DMS 273 treated with DMSO at 0.1 percent for 48 hours (cell line): ENCODE measurements at regions not wholly inside any gene's neighbourhood (a gene's known extent, or its start where the extent isn't known, plus 50 kb on each side); places are given as distances from the start of the nearest gene placed in this dataset.
A peak's percentile ranks its signal among the peaks of the same experiment; 100 is the strongest.
"Not testable (repeated sequence)": the region's sequence is repeated elsewhere in the genome, so short reads cannot be mapped to it uniquely, and the experiment has no call there.

ENCODE experiments used
- DNase-seq: peaks from one replicate; lab custom pipeline; 2025; lab: John Stamatoyannopoulos, UW

DNA sequence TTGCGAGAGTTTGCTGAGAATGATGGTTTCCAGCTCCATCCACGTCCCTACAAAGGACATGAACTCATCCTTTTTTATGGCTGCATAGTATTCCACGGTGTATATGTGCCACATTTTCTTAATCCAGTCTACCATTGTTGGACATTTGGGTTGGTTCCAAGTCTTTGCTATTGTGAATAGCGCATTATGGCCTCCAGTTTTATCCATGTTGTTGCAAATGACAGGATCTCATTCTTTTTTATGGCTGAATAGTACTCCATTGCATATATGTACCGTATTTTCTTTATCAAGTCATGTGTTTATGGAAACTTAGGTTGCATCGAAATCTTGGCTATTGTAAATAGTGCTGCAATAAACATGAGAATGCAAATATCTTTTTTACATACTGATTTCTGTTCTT is 266.1 kb upstream of the STXBP6 start:
- not testable (repeated sequence) for DNase-seq

GRCh38 chr14:25308244-25308643 is 258.3 kb upstream of the STXBP6 start:
- DNase-seq = no peak

DNA sequence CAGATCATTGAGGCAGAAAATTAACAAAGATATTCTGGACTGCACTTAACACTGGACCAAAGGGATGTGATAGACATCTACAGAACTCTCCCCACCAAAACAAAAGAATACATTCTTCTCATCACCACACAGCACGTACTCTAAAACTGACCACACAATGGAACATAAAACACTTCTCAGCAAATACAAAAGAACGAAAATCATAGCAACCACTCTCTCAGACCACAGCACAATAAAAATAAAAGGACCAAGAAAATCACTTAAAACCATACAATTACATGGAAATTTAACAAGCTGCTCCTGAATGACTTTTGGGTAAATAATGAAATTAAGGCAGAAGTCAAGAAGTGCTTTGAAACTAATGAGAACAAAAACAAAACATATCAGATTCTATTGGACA is 254.0 kb upstream of the STXBP6 start:
- DNase-seq = no peak

DNA sequence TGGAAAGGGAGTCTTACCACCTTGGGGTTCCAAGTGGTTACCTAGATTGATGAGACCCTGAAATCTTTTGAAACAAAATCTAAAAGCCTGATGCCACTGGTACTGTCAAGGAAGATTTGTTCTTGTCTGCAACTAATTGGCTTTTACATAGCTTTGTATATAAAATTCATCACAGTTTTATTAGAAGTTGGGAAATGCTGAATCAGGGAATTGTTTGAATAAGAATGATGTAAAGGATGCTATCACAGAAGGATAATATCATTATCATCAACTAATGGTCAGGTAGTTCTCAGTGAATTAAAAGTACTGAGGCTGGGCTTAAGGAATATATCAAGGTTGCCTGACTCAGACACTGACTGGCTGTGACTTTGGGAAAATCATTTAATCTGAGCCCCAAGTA is 248.3 kb upstream of the STXBP6 start:
- no peak for DNase-seq

DNA sequence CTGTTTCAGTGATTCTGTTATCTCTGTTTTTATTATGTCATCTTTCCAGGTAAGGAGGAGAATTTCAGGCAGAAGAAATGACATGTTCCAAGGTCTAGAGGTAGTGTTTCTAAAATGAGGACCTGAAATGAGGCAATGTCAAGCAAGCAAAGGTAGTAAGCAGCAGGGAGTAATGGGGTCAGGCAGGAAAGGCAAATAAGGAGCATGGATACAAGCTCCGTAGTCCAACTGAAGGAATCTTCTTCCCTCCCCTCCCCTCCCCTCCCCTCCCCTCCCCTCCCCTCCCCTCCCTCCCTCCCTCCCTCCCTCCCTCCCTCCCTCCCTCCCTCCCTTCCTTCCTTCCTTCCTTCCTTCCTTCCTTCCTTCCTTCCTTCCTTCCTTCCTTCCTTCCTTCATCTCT is 240.2 kb upstream of the STXBP6 start:
- not testable (repeated sequence) for DNase-seq

GRCh38 chr14:25274529-25274928 is 224.6 kb upstream of the STXBP6 start:
- no peak for DNase-seq

- DNase-seq = no peak
These were observed 217.2 kb upstream of the STXBP6 start for GRCh38 chr14:25267186-25267585.

DNA sequence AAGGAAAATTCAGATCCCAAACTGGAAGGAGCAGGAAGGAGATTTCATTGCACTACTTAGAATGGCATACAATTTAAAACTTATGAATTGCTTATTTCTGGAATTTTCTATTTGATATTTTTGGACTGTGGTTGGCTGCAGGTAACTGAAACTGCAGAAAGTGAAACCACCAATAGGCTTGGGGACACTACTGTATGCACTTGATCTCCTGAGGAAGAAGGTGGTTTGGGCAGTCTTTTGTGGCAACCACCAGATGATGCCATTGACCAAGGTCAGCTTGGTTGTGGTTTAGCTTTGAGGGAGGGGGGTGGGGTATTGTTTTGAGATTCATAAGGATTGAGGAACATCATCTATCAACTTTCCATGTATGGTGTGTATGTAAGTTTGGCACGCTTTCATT is 209.5 kb upstream of the STXBP6 start:
- no peak for DNase-seq

DNA sequence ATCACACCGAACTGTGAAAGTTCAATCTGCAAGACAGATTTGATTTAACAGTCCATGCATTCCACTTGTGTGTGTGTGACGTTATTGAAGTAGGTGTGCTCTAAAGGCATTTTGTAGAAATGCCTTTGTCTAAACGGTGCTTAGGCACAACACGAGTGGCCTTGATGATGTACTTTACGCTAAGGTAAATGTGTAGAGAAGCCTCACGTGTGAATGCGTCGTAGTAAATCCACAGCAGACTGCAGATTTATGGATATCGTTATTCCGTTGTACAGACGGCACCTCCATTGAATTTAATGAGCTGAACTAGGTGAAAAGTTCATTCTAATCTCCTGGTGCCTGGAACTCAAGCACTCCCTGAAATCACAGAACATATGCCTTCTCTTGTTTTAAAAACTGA is 202.8 kb upstream of the STXBP6 start:
- DNase-seq = no peak

GRCh38 chr14:25250516-25250915 is 200.6 kb upstream of the STXBP6 start:
- no peak for DNase-seq

GRCh38 chr14:25247609-25248008 is 197.7 kb upstream of the STXBP6 start:
- no peak for DNase-seq

DNA sequence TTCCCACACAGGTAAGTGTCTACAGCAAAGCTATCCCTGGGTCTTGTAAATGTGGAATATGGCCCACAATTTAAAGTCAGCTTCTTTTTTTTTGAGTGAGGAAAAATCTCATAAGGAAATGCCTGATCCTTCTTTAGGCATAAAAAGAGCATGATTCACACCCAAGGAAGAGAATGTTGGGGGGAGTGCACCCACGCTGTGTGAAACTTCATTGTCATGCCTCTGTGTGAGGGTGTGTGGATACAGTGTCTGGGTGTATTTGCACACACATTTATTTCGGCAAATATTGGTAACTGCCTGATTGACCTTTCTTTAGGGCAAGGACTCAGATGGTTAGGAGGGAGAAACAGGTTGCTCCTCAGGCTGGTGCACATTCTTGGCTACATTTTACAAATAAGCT is 196.8 kb upstream of the STXBP6 start:
- DNase-seq = no peak

- no peak for DNase-seq
These were observed 189.2 kb upstream of the STXBP6 start for GRCh38 chr14:25239170-25239569.

GRCh38 chr14:25237845-25238244 is 187.9 kb upstream of the STXBP6 start:
- no peak for DNase-seq

DNA sequence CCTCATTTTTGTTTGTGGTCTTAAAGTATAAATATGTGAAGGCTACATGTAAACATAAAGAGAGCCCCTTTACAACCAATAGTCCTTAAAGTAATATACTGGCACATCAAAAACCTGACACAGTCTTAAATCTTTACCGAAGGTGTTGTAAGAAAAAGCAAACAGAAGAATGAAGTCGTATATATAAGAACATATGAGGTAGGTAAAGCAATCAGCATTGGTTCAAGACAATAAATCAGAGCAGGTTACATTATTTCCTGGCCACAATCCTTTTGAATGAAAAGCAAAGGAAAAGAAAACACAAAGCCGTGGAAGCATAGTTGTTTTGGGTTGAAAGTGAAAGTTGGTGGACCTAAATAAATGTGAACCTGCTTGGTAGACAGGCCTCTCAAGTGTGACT is 183.7 kb upstream of the STXBP6 start:
- DNase-seq = no peak

DNA sequence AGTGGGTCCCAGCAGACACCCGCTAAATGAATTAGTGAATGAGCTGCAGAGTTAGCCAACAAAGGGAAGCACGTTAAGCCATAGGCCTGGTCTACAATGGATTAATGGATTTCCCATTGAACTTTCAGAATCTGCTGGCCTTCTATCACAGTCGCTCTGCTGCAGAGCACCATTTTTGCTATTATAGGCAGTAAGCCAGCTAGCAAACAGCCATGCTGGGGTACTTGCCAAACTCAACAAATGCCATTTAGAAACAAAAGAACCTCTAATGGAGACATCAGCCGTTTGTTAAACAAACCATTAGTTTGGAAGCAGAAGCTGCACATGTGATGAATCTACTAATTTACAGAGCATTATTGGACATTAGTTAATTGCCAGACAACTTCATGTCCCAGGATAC is 181.1 kb upstream of the STXBP6 start:
- no peak for DNase-seq

DNA sequence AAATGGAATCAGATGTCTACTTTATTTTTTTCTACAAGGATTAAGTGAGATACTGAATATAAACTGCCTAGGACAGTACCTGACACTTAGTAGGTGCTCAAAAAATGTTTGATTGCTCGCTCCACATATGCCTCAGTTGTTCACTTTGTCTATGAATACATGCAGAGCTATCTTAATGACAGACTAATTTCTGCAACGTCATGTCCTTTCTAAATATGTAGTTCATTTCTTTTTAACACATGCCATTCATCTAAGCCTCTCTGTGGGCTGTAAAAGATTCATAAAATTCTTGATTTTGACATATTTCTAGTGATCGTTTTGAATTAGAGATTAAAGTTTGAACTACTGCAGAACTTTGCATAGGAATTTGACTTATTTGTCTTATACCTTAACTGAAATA is 176.3 kb upstream of the STXBP6 start:
- DNase-seq = no peak

GRCh38 chr14:25222256-25222655 is 172.3 kb upstream of the STXBP6 start:
- no peak for DNase-seq

GRCh38 chr14:25220514-25220913 is 170.6 kb upstream of the STXBP6 start:
- no peak for DNase-seq

DNA sequence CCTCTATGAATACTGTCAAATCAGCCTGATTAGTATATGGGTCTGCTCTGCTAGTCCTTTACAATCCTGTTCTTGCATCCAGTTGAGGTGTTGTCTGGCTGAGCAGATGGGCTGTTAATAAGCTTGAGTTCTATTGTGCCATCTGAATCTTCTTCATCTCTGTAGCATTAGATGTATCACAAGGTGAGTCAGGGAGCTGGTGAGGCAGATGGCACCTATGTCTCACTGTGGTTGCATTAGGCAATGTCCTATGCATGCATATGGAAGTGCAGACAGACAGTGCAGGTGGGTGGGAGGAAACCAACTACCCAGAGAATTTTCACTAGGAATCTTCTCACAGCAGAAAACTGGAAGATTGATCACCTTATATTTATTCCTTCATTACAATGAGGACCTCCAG is 165.7 kb upstream of the STXBP6 start:
- no peak for DNase-seq

DNA sequence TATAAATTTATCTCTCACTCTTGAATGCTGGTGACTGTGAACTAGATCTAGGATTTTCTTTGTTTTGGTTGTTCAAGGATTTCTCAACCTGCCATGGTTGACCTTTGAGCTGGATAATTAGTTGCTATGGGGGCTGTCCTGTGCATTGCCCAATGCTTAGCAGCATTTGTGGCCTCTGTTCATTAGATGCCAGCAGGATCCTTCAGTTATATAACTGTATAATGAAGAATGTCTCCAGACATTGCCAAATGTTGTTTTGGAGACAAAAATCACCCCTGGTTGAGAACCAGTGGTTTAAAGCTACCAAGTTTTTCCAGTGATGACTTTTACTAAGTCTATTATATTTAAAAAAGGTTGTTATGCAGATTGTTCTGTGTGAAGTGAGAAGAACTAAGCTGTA is 147.9 kb upstream of the STXBP6 start:
- no peak for DNase-seq

DNA sequence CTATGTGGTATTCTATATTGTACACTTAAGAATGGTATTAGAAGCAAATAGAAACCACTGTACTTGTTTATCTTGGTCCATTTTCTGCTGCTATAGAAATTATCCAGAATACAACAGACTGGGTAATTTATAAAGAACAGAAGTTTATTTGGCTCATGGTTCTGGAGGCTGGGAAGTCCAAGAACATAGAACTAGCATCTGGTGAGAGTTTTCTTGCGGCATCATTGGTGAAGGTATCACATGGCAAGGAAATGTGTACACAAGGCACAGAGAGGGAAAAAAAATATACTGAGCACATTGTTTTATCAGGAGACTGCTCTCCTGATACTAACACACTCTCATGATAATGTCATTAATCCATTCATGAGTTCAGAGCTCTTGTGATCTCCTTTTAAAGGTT is 130.3 kb upstream of the STXBP6 start:
- DNase-seq = no peak

- no peak for DNase-seq
These were observed 128.3 kb upstream of the STXBP6 start for GRCh38 chr14:25178255-25178654.

GRCh38 chr14:25150934-25151790 is 101.2 kb upstream of the STXBP6 start:
- peak; percentile 17 for DNase-seq
